Heart left ventricle (tissue), 13 donors: ENCODE measurements at regions not wholly inside any gene's neighbourhood (a gene's known extent, or its start where the extent isn't known, plus 50 kb on each side); places are given as distances from the start of the nearest gene placed in this dataset.

ENCODE experiments used
- POLR2A ChIP-seq, 2 donors: fragments of 450-650 bp; IDR thresholded peaks; one replicate each; pipeline ENCODE4 v1.6.1; 2017; ENCODE audit warnings: antibody characterized with exemption in 2 of 2, mild to moderate bottlenecking in 2 of 2, moderate library complexity in 2 of 2
- TF ChIP-seq, protein P1 (sequence below), 12 donors: fragments of 200-600 bp; sonication (generic) in 4 of 12; IDR thresholded peaks; one replicate each; pipeline versions ENCODE4 v1.5.0 to v1.8.0; 2018 to 2022; ENCODE audit warnings: antibody characterized with exemption in 12 of 12, mild to moderate bottlenecking in 5 of 12
- donor health status: ischemic (EF 13 %, LVEDD 7.1; RV severe dilation, severe dysfunction).
- donor health status: DM: no; HTN: yes; CAD: no.
- donor health status: DM: no; HTN: no; CAD: no.
- donor health status: ischemic (EF 25% LVEDD 6.9; RV normal size, moderate dysfunction).
- donor health status: ischemic (EF 25% LVEDD 5.7; RV mildly dilated, moderate dysfunction).
- donor health status: ischemic (EF 35%, LVEDD 5.7; RV mildly dilated, moderate dysfunction).
- donor health status: nonischemic (EF 11% LVEDD 7.7; RV severe dilation, severe dysfunction).
- donor health status: DM: yes; HTN: yes; CAD: no.
- donor health status: PGD.
- donor health status: ischemic (EF 29% LVEDD 5.4; RV normal size, mild dysfunction).
- donor health status: nonischemic (EF 23%, LVEDD 6.1; RV moderate dilation, normal function).

DNA sequence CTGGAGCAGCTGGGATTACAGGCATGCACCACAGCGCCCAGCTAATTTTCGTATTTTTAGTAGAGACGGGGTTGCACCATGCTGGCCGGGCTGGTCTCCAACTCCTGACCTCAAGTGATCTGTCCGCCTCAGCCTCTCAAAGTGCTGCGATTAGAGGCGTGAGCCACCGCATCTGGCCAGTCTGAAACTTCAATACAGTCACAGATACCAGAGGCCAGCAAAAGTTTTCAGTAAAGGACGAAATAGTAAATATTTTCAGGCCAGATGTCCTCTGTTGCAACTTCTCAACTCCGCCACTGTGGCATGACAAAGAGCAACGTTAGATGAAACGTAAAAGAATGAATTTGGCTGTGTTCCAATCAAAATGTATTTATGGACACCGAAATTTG is 403.6 kb downstream of the MN1 start:
- TF ChIP-seq, protein P1, sequence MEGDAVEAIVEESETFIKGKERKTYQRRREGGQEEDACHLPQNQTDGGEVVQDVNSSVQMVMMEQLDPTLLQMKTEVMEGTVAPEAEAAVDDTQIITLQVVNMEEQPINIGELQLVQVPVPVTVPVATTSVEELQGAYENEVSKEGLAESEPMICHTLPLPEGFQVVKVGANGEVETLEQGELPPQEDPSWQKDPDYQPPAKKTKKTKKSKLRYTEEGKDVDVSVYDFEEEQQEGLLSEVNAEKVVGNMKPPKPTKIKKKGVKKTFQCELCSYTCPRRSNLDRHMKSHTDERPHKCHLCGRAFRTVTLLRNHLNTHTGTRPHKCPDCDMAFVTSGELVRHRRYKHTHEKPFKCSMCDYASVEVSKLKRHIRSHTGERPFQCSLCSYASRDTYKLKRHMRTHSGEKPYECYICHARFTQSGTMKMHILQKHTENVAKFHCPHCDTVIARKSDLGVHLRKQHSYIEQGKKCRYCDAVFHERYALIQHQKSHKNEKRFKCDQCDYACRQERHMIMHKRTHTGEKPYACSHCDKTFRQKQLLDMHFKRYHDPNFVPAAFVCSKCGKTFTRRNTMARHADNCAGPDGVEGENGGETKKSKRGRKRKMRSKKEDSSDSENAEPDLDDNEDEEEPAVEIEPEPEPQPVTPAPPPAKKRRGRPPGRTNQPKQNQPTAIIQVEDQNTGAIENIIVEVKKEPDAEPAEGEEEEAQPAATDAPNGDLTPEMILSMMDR (IDR thresholded peaks at IDR 0.05): no peak
- no peak for TF ChIP-seq POLR2A (IDR thresholded peaks at IDR 0.05)
